HG03108 (cell line): ENCODE measurements at regions not wholly inside any gene's neighbourhood (a gene's known extent, or its start where the extent isn't known, plus 50 kb on each side); places are given as distances from the start of the nearest gene placed in this dataset.

ENCODE experiments used
- ATAC-seq: cut with Tn5 transposase; IDR thresholded peaks from one replicate; pipeline ENCODE4 v1.9.1; 2021; ENCODE audit warnings: moderate library complexity; ENCODE audit not compliant: unreplicated experiment

GRCh38 chr2:6336752-6337471 is 528.8 kb downstream of the CMPK2 start:
- ATAC-seq, result no peak

- no peak for ATAC-seq
Measured at GRCh38 chr2:6337472-6337820, 528.3 kb downstream of the CMPK2 start.

- ATAC-seq, result no peak
Measured at GRCh38 chr2:6341588-6342129, 524.0 kb downstream of the CMPK2 start.

- ATAC-seq, result peak; percentile 33
Measured at GRCh38 chr2:6342273-6342920, 523.3 kb downstream of the CMPK2 start.

- ATAC-seq, result no peak
Measured at GRCh38 chr2:6343076-6343475, 522.6 kb downstream of the CMPK2 start.

- ATAC-seq, result peak; percentile 80
Measured at GRCh38 chr2:6352247-6352646, 513.5 kb downstream of the CMPK2 start.

GRCh38 chr2:6352906-6353515 is 512.7 kb downstream of the CMPK2 start:
- ATAC-seq, result no peak

- ATAC-seq, result peak; percentile 48
Measured at GRCh38 chr2:6353669-6354068, 512.0 kb downstream of the CMPK2 start.

GRCh38 chr2:6354546-6354945 is 511.2 kb downstream of the CMPK2 start:
- no peak for ATAC-seq

- no peak for ATAC-seq
Measured at GRCh38 chr2:6355886-6356761, 509.6 kb downstream of the CMPK2 start.

GRCh38 chr2:6358546-6358945 is 507.2 kb downstream of the CMPK2 start:
- no peak for ATAC-seq

- ATAC-seq, result no peak
Measured at GRCh38 chr2:6358985-6359384, 506.7 kb downstream of the CMPK2 start.

- ATAC-seq, result no peak
Measured at GRCh38 chr2:6359964-6360363, 505.7 kb downstream of the CMPK2 start.

- ATAC-seq, result no peak
Measured at GRCh38 chr2:6362671-6363450, 502.8 kb downstream of the CMPK2 start.

GRCh38 chr2:6368281-6368680 is 497.4 kb downstream of the CMPK2 start:
- no peak for ATAC-seq

GRCh38 chr2:6369266-6369665 is 496.4 kb downstream of the CMPK2 start:
- no peak for ATAC-seq

- no peak for ATAC-seq
Measured at GRCh38 chr2:6370753-6371551, 494.8 kb downstream of the CMPK2 start.

GRCh38 chr2:6372317-6372901 is 493.3 kb downstream of the CMPK2 start:
- no peak for ATAC-seq

GRCh38 chr2:6381326-6381725 is 484.4 kb downstream of the CMPK2 start:
- no peak for ATAC-seq
